ENCODE measurements at regions not wholly inside any gene's neighbourhood (a gene's known extent, or its start where the extent isn't known, plus 50 kb on each side); places are given as distances from the start of the nearest gene placed in this dataset.

DNA sequence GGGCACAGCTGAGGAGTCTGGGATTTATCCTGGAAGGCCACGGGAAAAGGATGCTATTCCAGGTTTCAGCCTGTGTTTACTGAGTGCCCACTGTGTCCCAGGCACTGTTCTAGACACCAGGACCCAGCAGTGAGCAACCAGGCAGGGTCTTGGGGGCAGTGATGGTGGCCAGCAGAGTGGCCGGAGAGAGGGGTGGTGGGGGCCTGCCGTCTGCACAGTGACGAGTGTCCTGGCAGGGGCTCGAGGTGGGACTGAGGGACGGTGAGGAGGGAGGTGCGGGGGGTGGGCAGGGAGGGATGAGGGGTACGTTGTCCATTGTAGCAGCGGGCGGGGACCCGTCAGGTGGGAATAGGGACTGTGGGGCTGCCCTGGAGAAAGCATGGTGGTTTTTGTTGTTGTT, 66.3 kb upstream of the CIBAR2 start:
- Histone ChIP-seq H3K4me2 (ENCODE audit: low read depth, low read length) (no peak overlapping the region), H3K27me3 (ENCODE audit: control insufficient read depth, insufficient read depth, low read length) (no peaks in the 10 kb centered on the region), H3K9me1 (ENCODE audit: insufficient read depth, low read length) (peaks cover 15% of the 10 kb centered on the region), H2BK120ac (ENCODE audit: low read depth, low read length) (no peak overlapping the region), H3K27ac (ENCODE audit: insufficient read depth, low read length) (no peak overlapping the region), H3K36me3 (ENCODE audit: control insufficient read depth, insufficient read depth, low read length) (peaks cover 27% of the 10 kb centered on the region), H4K20me1 (ENCODE audit: insufficient read depth, low read length) (peaks cover 75% of the 10 kb centered on the region), H2BK5ac (ENCODE audit: low read depth, low read length, poor library complexity, severe bottlenecking) (no peak overlapping the region), H4K91ac (ENCODE audit: insufficient read depth, low read depth, low read length) (no peak overlapping the region), H3K4me1 (ENCODE audit: control insufficient read depth, insufficient read depth, low read length) (peaks cover 25% of the 10 kb centered on the region), H3K23ac (ENCODE audit: low read depth, low read length) (no peak overlapping the region), H3K18ac (ENCODE audit: low read depth, low read length) (no peak overlapping the region), H3K4me3 (ENCODE audit: insufficient read depth, low read depth, low read length) (no peak overlapping the region), H3K4ac (ENCODE audit: low read depth, low read length) (no peak overlapping the region), H2BK20ac (ENCODE audit: low read depth, low read length) (no peak overlapping the region), H3K9me3 (ENCODE audit: control insufficient read depth, insufficient read depth, low read length) (no peaks in the 10 kb centered on the region; the same call in 1 of the 2 replicates), H3K56ac (ENCODE audit: extremely low read depth, insufficient read depth, low read length) (no peak overlapping the region), H2AK5ac (ENCODE audit: low read depth, low read length) (0 out of 2 replicates have a peak overlapping the region, but pooled peaks have one; percentile 26), H4K5ac (ENCODE audit: low read depth, low read length) (no peak overlapping the region), H2AK9ac (replicated peaks; ENCODE audit: low read depth, low read length, poor library complexity) (no peak overlapping the region), H2AFZ (replicated peaks; ENCODE audit: low read length, poor library complexity) (no peak overlapping the region), H3K9ac (ENCODE audit: low read depth, low read length) (no peak overlapping the region), H3K14ac (replicated peaks; ENCODE audit: low read depth, low read length) (no peak overlapping the region), H4K8ac (ENCODE audit: low read depth in 2 of 2, low read length in 2 of 2) (no peak overlapping the region), H2BK15ac (ENCODE audit: low read depth, low read length) (no peak overlapping the region), H3K79me1 (ENCODE audit: low read depth in 1 of 2, low read length in 2 of 2) (peaks cover 31 to 96% of the 10 kb centered on the region in 2 experiments)
- ChIA-PET POLR2A (ENCODE audit: unreplicated experiment) (no interaction called here), CTCF (no interaction called here)
- in situ Hi-C loops (cut with MboI; ENCODE audit: low sequenced_read_pairs), result no loop called here
- WGBS, 2 experiments (ENCODE audit: extremely low coverage in 2 of 2, insufficient read length in 1 of 2), result 93% methylated on average over 3 of the region's 11 CpGs; no CpG with 5 or more reads in 1 of the 2 experiments
- BruUV-seq (replicated peaks), result no TSS peak
- ATAC-seq (ENCODE audit: low read depth), result no peak
- dilution Hi-C loops (cut with HindIII; ENCODE audit: low sequenced_read_pairs, unreplicated experiment), result no loop called here
- no peak for DNase-seq
- intact Hi-C loops (cut with micrococcal nuclease), result no loop called here
- no peak for TF ChIP-seq CEBPB (IDR thresholded peaks at IDR 0.05; ENCODE audit: low read depth, low read length)
- no peak for TF ChIP-seq SMC3 (IDR thresholded peaks at IDR 0.05; ENCODE audit: low read depth, low read length)
- TF ChIP-seq, protein P1, sequence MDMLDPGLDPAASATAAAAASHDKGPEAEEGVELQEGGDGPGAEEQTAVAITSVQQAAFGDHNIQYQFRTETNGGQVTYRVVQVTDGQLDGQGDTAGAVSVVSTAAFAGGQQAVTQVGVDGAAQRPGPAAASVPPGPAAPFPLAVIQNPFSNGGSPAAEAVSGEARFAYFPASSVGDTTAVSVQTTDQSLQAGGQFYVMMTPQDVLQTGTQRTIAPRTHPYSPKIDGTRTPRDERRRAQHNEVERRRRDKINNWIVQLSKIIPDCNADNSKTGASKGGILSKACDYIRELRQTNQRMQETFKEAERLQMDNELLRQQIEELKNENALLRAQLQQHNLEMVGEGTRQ (IDR thresholded peaks at IDR 0.05; ENCODE audit: low read depth, low read length), result no peak
- TF ChIP-seq RFX5 (IDR thresholded peaks at IDR 0.05; ENCODE audit: low read depth, low read length), result no peak
- no peak for TF ChIP-seq MXI1 (IDR thresholded peaks at IDR 0.05; ENCODE audit: borderline replicate concordance, low read depth, low read length)
- TF ChIP-seq POLR2A (IDR thresholded peaks at IDR 0.05; ENCODE audit: low read depth, low read length), result no peak
- no peak for TF ChIP-seq FOS (IDR thresholded peaks at IDR 0.05; ENCODE audit: low read depth, low read length)
- TF ChIP-seq MAZ (IDR thresholded peaks at IDR 0.05; ENCODE audit: borderline replicate concordance, low read depth, low read length), result no peak

Data from IMR-90 (cell line).